ENCODE measurements at regions not wholly inside any gene's neighbourhood (a gene's known extent, or its start where the extent isn't known, plus 50 kb on each side); places are given as distances from the start of the nearest gene placed in this dataset.

DNA sequence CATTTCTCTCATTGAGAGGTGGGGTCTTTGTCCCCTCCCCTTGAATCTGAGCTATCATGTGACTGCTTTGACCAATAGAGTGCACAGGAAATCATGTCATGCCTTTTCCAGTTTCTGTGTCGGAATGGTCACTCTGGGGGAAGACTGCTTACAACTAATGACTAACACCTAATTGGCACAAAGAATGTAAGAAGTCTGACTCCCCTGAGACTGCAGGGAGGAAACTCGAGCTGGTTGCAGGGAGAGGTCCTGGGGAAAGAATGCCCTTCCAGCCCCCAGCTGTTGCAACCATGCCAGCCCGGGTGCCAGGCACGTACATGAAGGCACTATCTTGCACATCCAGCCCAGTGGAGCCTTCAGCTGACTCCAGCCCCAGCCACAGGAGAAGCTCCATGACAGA is 254.2 kb downstream of the DHX15 start:
- 70 to 83% methylated on average over 4 of the region's 4 CpGs for WGBS, 2 donors
- H3K4me1 ChIP-seq = no peaks in the 10 kb centered on the region
- no peaks in the 10 kb centered on the region for H3K9me3 ChIP-seq
- DNase-seq = no peak
- no peak overlapping the region for H3K4me3 ChIP-seq (replicated peaks in 1 of 3)
- no peak overlapping the region for H3K27ac ChIP-seq
- intact Hi-C loops (cut with DNase I) = no loop called here
- no peaks in the 10 kb centered on the region for H3K27me3 ChIP-seq
- TF ChIP-seq, protein P1, sequence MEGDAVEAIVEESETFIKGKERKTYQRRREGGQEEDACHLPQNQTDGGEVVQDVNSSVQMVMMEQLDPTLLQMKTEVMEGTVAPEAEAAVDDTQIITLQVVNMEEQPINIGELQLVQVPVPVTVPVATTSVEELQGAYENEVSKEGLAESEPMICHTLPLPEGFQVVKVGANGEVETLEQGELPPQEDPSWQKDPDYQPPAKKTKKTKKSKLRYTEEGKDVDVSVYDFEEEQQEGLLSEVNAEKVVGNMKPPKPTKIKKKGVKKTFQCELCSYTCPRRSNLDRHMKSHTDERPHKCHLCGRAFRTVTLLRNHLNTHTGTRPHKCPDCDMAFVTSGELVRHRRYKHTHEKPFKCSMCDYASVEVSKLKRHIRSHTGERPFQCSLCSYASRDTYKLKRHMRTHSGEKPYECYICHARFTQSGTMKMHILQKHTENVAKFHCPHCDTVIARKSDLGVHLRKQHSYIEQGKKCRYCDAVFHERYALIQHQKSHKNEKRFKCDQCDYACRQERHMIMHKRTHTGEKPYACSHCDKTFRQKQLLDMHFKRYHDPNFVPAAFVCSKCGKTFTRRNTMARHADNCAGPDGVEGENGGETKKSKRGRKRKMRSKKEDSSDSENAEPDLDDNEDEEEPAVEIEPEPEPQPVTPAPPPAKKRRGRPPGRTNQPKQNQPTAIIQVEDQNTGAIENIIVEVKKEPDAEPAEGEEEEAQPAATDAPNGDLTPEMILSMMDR (IDR thresholded peaks at IDR 0.05) = no peak
- no peak for TF ChIP-seq POLR2A (IDR thresholded peaks at IDR 0.05)
- H3K36me3 ChIP-seq = no peaks in the 10 kb centered on the region

DNA sequence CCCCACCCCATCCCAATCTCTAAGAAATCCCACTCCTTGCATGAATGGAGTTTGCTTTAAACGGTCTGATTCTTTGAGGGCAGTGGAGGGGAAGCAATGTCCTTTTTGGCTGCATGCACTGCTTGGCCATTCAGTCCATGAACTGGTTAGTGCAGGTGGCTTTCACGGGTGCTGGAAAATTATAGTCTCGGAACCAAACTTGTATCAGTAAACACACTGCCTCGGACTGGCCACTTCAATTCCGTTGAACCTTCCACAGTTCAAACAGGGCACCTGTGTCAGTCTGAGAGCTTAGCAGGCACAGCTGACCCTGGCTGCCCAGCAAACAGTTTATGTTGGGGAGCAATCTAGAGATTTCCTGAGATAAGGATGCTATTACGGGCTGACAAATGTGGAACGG is 255.6 kb downstream of the DHX15 start:
- TF ChIP-seq POLR2A (IDR thresholded peaks at IDR 0.05) = no peak
- TF ChIP-seq, protein P1 (IDR thresholded peaks at IDR 0.05) = no peak
- peak; percentile 42 to 57 for DNase-seq
- Histone ChIP-seq H3K4me1 (no peaks in the 10 kb centered on the region), H3K36me3 (no peaks in the 10 kb centered on the region), H3K4me3 (replicated peaks in 1 of 3) (no peak overlapping the region), H3K27me3 (no peaks in the 10 kb centered on the region), H3K9me3 (no peaks in the 10 kb centered on the region), H3K27ac (no peak overlapping the region)
- 27 to 41% methylated on average over 7 of the region's 7 CpGs for WGBS, 2 donors
- intact Hi-C loops (cut with DNase I) = no loop called here

DNA sequence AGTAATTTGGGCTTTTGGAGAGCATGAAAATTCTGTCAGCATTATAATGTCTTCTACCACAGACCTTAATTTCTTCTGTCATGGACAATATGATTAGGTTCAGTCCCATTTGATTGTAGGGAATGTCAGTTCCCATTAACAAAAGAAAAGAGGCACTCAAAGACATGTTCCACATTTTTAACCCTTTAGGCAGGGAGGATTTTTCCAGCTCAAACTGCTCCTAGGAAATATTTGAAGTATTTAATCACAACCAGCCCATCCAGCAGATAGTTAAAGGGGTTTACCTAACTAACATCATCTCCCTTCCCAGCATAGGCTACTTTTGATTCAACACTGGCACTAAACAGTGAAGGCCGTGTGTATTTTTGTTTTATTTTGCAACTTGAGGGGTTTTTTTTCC is 256.0 kb downstream of the DHX15 start:
- H3K27me3 ChIP-seq = no peaks in the 10 kb centered on the region
- H3K36me3 ChIP-seq = no peaks in the 10 kb centered on the region
- H3K27ac ChIP-seq = no peak overlapping the region
- no peaks in the 10 kb centered on the region for H3K4me1 ChIP-seq
- 20 to 27% methylated on average over 1 of the region's 1 CpG for WGBS, 2 donors
- no peaks in the 10 kb centered on the region for H3K9me3 ChIP-seq
- no peak for DNase-seq
- intact Hi-C loops (cut with DNase I) = no loop called here
- H3K4me3 ChIP-seq (replicated peaks in 1 of 3) = no peak overlapping the region
- TF ChIP-seq, protein P1 (IDR thresholded peaks at IDR 0.05) = no peak
- TF ChIP-seq POLR2A (IDR thresholded peaks at IDR 0.05) = no peak

DNA sequence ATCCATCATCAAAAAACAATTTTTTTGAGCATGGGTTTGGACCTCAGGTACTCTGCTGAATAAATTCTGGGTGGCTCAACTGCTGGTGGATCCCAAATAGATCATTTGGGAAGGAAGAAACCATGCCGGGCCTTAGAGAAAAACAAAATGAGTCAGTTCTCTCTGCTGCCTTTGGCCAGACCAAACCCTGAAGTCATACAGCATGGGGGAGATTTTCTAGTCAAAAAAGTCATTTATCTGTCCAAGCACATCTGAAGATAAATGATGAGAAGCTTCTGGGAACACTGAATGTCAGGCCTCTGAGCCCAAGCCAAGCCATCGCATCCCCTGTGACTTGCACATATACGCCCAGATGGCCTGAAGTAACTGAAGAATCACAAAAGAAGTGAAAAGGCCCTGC is 261.4 kb downstream of the DHX15 start:
- Histone ChIP-seq H3K4me1 (no peaks in the 10 kb centered on the region), H3K36me3 (no peaks in the 10 kb centered on the region), H3K27ac (no peak overlapping the region), H3K4me3 (replicated peaks in 1 of 3) (no peak overlapping the region), H3K27me3 (no peaks in the 10 kb centered on the region), H3K9me3 (no peaks in the 10 kb centered on the region)
- TF ChIP-seq POLR2A (IDR thresholded peaks at IDR 0.05) = no peak
- TF ChIP-seq, protein P1 (IDR thresholded peaks at IDR 0.05) = no peak
- intact Hi-C loops (cut with DNase I) = no loop called here
- WGBS, 2 donors = 88 to 96% methylated on average over 3 of the region's 3 CpGs
- DNase-seq = no peak

DNA sequence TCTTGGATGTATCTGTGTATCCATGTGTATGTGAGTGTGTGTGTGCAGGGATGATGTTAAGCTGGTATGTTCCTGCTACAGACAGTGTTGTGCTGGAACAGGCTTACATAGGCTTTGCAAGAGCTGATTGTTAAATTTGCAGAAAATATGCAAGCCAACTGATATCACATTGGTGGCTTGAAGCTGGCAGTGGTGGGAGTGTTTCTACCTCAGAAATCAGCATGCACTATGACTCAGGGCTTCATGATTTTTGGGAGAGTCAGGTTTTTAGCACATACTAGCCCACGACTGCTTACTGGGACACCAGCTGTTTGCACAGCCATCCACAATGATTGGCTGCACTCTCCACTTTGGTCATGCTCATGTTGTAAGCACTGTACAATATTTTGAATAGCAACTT is 261.8 kb downstream of the DHX15 start:
- Histone ChIP-seq H3K9me3 (no peaks in the 10 kb centered on the region), H3K27ac (no peak overlapping the region), H3K4me3 (replicated peaks in 1 of 3) (no peak overlapping the region), H3K36me3 (no peaks in the 10 kb centered on the region), H3K4me1 (no peaks in the 10 kb centered on the region), H3K27me3 (no peaks in the 10 kb centered on the region)
- 79 to 85% methylated on average over 1 of the region's 1 CpG for WGBS, 2 donors
- no peak for DNase-seq
- TF ChIP-seq, protein P1 (IDR thresholded peaks at IDR 0.05) = no peak
- no peak for TF ChIP-seq POLR2A (IDR thresholded peaks at IDR 0.05)
- intact Hi-C loops (cut with DNase I) = no loop called here
